Neuronal stem cell (in vitro differentiated cells): ENCODE measurements at regions not wholly inside any gene's neighbourhood (a gene's known extent, or its start where the extent isn't known, plus 50 kb on each side); places are given as distances from the start of the nearest gene placed in this dataset.

Source experiments
- DNase-seq: peaks from one replicate; pipeline ENCODE4 v3.0.0-alpha.2; 2013; ENCODE audit warnings: low spot score
- H2AFZ ChIP-seq: one replicate; pipeline ENCODE4 v1.6.1; 2013; ENCODE audit warnings: mild to moderate bottlenecking, low read length, inconsistent platforms
- H2AK5ac ChIP-seq: 2 replicates; pipeline ENCODE4 v1.6.1; 2013; ENCODE audit warnings: low read depth, mild to moderate bottlenecking, inconsistent platforms, low read length, moderate library complexity, mixed read lengths
- H2BK120ac ChIP-seq: 2 replicates; pipeline ENCODE4 v1.6.1; 2013; ENCODE audit warnings: low read depth, mild to moderate bottlenecking, inconsistent platforms, low read length, moderate library complexity, mixed read lengths
- H2BK12ac ChIP-seq: one replicate; pipeline ENCODE4 v1.6.1; 2013; ENCODE audit warnings: low read length, inconsistent platforms
- H2BK15ac ChIP-seq: 2 replicates; pipeline ENCODE4 v1.6.1; 2013; ENCODE audit warnings: mild to moderate bottlenecking, low read length, inconsistent platforms, mixed read lengths
- H2BK5ac ChIP-seq: one replicate; pipeline ENCODE4 v1.6.1; 2013; ENCODE audit warnings: inconsistent platforms, mild to moderate bottlenecking, low read length, moderate library complexity
- H3K14ac ChIP-seq: one replicate; pipeline ENCODE4 v1.6.1; 2013; ENCODE audit warnings: low read length, inconsistent platforms
- H3K18ac ChIP-seq: 2 replicates; pipeline ENCODE4 v1.6.1; 2013; ENCODE audit warnings: low read length, inconsistent platforms
- H3K23ac ChIP-seq: 2 replicates; pipeline ENCODE4 v1.6.1; 2013; ENCODE audit warnings: low read depth, mild to moderate bottlenecking, mixed read lengths, low read length, inconsistent platforms; ENCODE audit not compliant: poor library complexity
- H3K27ac ChIP-seq: replicated peaks from 3 replicates; pipeline ENCODE4 v1.5.1; 2013; ENCODE audit warnings: low read length, inconsistent platforms
- H3K27me3 ChIP-seq, 3 experiments: 2 replicates each; pipeline ENCODE4 v1.6.1; 2013; ENCODE audit warnings: low read length in 3 of 3, mild to moderate bottlenecking in 2 of 3, inconsistent platforms in 1 of 3, low read depth in 1 of 3, mixed read lengths in 1 of 3, moderate library complexity in 1 of 3; ENCODE audit not compliant: control insufficient read depth in 3 of 3, insufficient read depth in 3 of 3
- H3K36me3 ChIP-seq, 2 donors: replicated peaks in 1 of 2; 2 replicates each; pipeline ENCODE4 v1.6.1; 2013; ENCODE audit warnings: low read length in 2 of 2; ENCODE audit not compliant: control insufficient read depth in 2 of 2, insufficient read depth in 2 of 2
- H3K4ac ChIP-seq: 2 replicates; pipeline ENCODE4 v1.6.1; 2013; ENCODE audit warnings: inconsistent platforms, mild to moderate bottlenecking, low read length, moderate library complexity
- H3K4me1 ChIP-seq, 2 donors: 1 replicate in 1 of 2; 2 replicates in 1 of 2; pipeline ENCODE4 v1.6.1; 2013; ENCODE audit warnings: low read length in 2 of 2, low read depth in 1 of 2; ENCODE audit not compliant: control insufficient read depth in 2 of 2, insufficient read depth in 1 of 2
- H3K4me2 ChIP-seq: one replicate; pipeline ENCODE4 v1.6.1; 2013; ENCODE audit warnings: mild to moderate bottlenecking, low read length, inconsistent platforms; ENCODE audit not compliant: insufficient read depth, poor library complexity, severe bottlenecking
- H3K4me3 ChIP-seq, 2 donors: 2 replicates each; pipeline ENCODE4 v1.5.1; 2013; ENCODE audit warnings: low read length in 2 of 2, mild to moderate bottlenecking in 2 of 2, inconsistent platforms in 1 of 2, moderate library complexity in 1 of 2
- H3K79me1 ChIP-seq: one replicate; pipeline ENCODE4 v1.6.1; 2013; ENCODE audit warnings: low read depth, mild to moderate bottlenecking, inconsistent platforms, low read length, moderate library complexity
- H3K9ac ChIP-seq: one replicate; pipeline ENCODE4 v1.6.1; 2013; ENCODE audit warnings: mild to moderate bottlenecking, low read depth, low read length, inconsistent platforms; ENCODE audit not compliant: poor library complexity
- H3K9me3 ChIP-seq, 2 donors: replicated peaks in 1 of 2; 2 replicates each; pipeline versions ENCODE3 to v1.6.1; 2013; ENCODE audit warnings: low read length in 2 of 2, mild to moderate bottlenecking in 2 of 2, inconsistent platforms in 1 of 2, low read depth in 1 of 2, mixed read lengths in 1 of 2, moderate library complexity in 1 of 2; ENCODE audit not compliant: control insufficient read depth in 2 of 2, insufficient read depth in 1 of 2
- H4K8ac ChIP-seq: one replicate; pipeline ENCODE4 v1.6.1; 2013; ENCODE audit warnings: low read depth, mild to moderate bottlenecking, inconsistent platforms, low read length, moderate library complexity
- H4K91ac ChIP-seq: one replicate; pipeline ENCODE4 v1.6.1; 2013; ENCODE audit warnings: low read length, low read depth, mild to moderate bottlenecking, inconsistent platforms; ENCODE audit not compliant: poor library complexity
- WGBS, 2 donors: extraction: QIAGEN DNeasy Blood & Tissue Kit; methylation state at CpG; one replicate each; pipeline ENCODE4 v1.1.7; 2013; ENCODE audit warnings: missing lambda C conversion rate in 2 of 2, mixed read lengths in 1 of 2; ENCODE audit not compliant: insufficient read length in 2 of 2, insufficient replicate concordance in 1 of 2; ENCODE audit errors: extremely low coverage in 2 of 2; 5-methylcytosine and 5-hydroxymethylcytosine counted together

- H3K9me3 ChIP-seq = no peaks in the 10 kb centered on the region
- H3K4me3 ChIP-seq = no peak overlapping the region
- H3K27ac ChIP-seq = no peak overlapping the region
- H3K27me3 ChIP-seq = no peaks in the 10 kb centered on the region
- no peak overlapping the region for H3K14ac ChIP-seq
- H2BK5ac ChIP-seq = no peak overlapping the region
- H2AK5ac ChIP-seq = no peak overlapping the region
- no peak overlapping the region for H2BK120ac ChIP-seq
- no peak overlapping the region for H3K4me2 ChIP-seq
- no peak overlapping the region for H4K8ac ChIP-seq
- no peak overlapping the region for H2AFZ ChIP-seq
- WGBS, 2 donors = no CpG with 5 or more reads among the region's 2 CpGs
- H3K23ac ChIP-seq = no peak overlapping the region
- no peak overlapping the region for H4K91ac ChIP-seq
- no peaks in the 10 kb centered on the region for H3K4me1 ChIP-seq
- no peak overlapping the region for H3K4ac ChIP-seq
- H2BK15ac ChIP-seq = no peak overlapping the region
- H3K18ac ChIP-seq = no peak overlapping the region
- H2BK12ac ChIP-seq = no peak overlapping the region
- DNase-seq = no peak
- H3K9ac ChIP-seq = no peak overlapping the region
- no peaks in the 10 kb centered on the region for H3K79me1 ChIP-seq
- H3K36me3 ChIP-seq = no peaks in the 10 kb centered on the region
These were observed 518.0 kb downstream of the XPNPEP1 start for GRCh38 chr10:109405338-109405737.

- no peak overlapping the region for H2BK12ac ChIP-seq
- no peaks in the 10 kb centered on the region for H3K9me3 ChIP-seq
- H2AK5ac ChIP-seq = no peak overlapping the region
- no peak overlapping the region for H3K18ac ChIP-seq
- no peak overlapping the region for H3K23ac ChIP-seq
- H2BK120ac ChIP-seq = no peak overlapping the region
- no peak overlapping the region for H3K4ac ChIP-seq
- H3K27me3 ChIP-seq = no peaks in the 10 kb centered on the region
- H2AFZ ChIP-seq = no peak overlapping the region
- no peaks in the 10 kb centered on the region for H3K4me1 ChIP-seq
- H3K14ac ChIP-seq = no peak overlapping the region
- no peak overlapping the region for H2BK5ac ChIP-seq
- no peak overlapping the region for H2BK15ac ChIP-seq
- no peak overlapping the region for H3K9ac ChIP-seq
- no peak for DNase-seq
- no peak overlapping the region for H4K91ac ChIP-seq
- no peaks in the 10 kb centered on the region for H3K79me1 ChIP-seq
- H3K36me3 ChIP-seq = no peaks in the 10 kb centered on the region
- H4K8ac ChIP-seq = no peak overlapping the region
- no peak overlapping the region for H3K4me3 ChIP-seq
- H3K4me2 ChIP-seq = no peak overlapping the region
- no CpG with 5 or more reads among the region's 2 CpGs for WGBS, 2 donors
- no peak overlapping the region for H3K27ac ChIP-seq
These were observed 519.8 kb downstream of the XPNPEP1 start for GRCh38 chr10:109403551-109403950.

DNA sequence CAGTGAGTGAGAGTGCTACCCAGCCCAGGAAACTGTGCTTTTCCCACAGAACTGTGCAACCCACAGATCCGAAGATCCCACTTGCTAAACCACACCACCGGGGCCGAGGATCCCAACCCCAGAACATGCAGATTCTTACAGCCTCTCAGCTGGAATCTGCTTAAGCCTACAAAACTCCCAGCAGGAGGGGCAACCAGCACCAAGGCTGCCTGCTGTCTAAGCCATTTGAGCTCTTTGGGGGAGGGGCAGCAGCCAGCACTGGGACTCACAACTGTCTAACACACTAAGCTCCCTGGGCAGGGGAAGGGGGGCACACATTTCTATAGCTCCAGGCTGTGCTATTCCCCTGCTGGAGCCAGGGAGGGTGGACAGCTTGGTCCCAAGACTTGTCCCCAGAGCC lies 529.9 kb downstream of the XPNPEP1 start:
- no peak overlapping the region for H3K4ac ChIP-seq
- H2BK120ac ChIP-seq = peak overlapping the region; percentile 25
- H2BK5ac ChIP-seq = no peak overlapping the region
- no peak overlapping the region for H2AK5ac ChIP-seq
- no peak overlapping the region for H3K9ac ChIP-seq
- peak overlapping the region; percentile 87 for H3K18ac ChIP-seq
- H3K27me3 ChIP-seq = no peaks in the 10 kb centered on the region
- H2BK15ac ChIP-seq = peak overlapping the region; percentile 51
- no peak for DNase-seq
- no peak overlapping the region for H2AFZ ChIP-seq
- WGBS, 2 donors = no CpG with 5 or more reads among the region's 3 CpGs
- H3K23ac ChIP-seq = no peak overlapping the region
- H3K79me1 ChIP-seq = no peaks in the 10 kb centered on the region
- H3K4me1 ChIP-seq = peaks cover 0 to 19% of the 10 kb centered on the region in 2 donors
- no peak overlapping the region for H3K27ac ChIP-seq
- H2BK12ac ChIP-seq = no peak overlapping the region
- no peak overlapping the region for H4K91ac ChIP-seq
- H4K8ac ChIP-seq = no peak overlapping the region
- no peaks in the 10 kb centered on the region for H3K36me3 ChIP-seq
- no peak overlapping the region for H3K14ac ChIP-seq
- H3K9me3 ChIP-seq = no peaks in the 10 kb centered on the region
- H3K4me3 ChIP-seq = no peak overlapping the region
- no peak overlapping the region for H3K4me2 ChIP-seq

GRCh38 chr10:109386921-109387320 lies 536.4 kb downstream of the XPNPEP1 start:
- Histone ChIP-seq H4K91ac (no peak overlapping the region), H3K4ac (no peak overlapping the region), H3K27ac (no peak overlapping the region), H4K8ac (no peak overlapping the region), H3K79me1 (no peaks in the 10 kb centered on the region), H3K23ac (no peak overlapping the region), H3K14ac (no peak overlapping the region), H3K18ac (peak overlapping the region; percentile 87), H3K4me2 (no peak overlapping the region), H3K9ac (no peak overlapping the region), H2AK5ac (no peak overlapping the region), H3K27me3 (no peaks in the 10 kb centered on the region), H2BK5ac (peak overlapping the region; percentile 22), H2AFZ (no peak overlapping the region), H3K4me1 (peaks cover 0 to 6% of the 10 kb centered on the region in 2 donors), H3K36me3 (no peaks in the 10 kb centered on the region), H3K9me3 (no peaks in the 10 kb centered on the region), H2BK120ac (no peak overlapping the region), H2BK15ac (no peak overlapping the region), H3K4me3 (no peak overlapping the region), H2BK12ac (no peak overlapping the region)
- DNase-seq = no peak
- no CpG with 5 or more reads among the region's 3 CpGs for WGBS, 2 donors
